NCI-H82 treated with DMSO at 0.1 percent for 48 hours (cell line): ENCODE measurements at regions not wholly inside any gene's neighbourhood (a gene's known extent, or its start where the extent isn't known, plus 50 kb on each side); places are given as distances from the start of the nearest gene placed in this dataset.
"Not testable (repeated sequence)": the region's sequence is repeated elsewhere in the genome, so short reads cannot be mapped to it uniquely, and the experiment has no call there.

Source experiments
- DNase-seq: peaks from one replicate; lab custom pipeline; 2025; ENCODE audit not compliant: unreplicated experiment; lab: John Stamatoyannopoulos, UW

DNA sequence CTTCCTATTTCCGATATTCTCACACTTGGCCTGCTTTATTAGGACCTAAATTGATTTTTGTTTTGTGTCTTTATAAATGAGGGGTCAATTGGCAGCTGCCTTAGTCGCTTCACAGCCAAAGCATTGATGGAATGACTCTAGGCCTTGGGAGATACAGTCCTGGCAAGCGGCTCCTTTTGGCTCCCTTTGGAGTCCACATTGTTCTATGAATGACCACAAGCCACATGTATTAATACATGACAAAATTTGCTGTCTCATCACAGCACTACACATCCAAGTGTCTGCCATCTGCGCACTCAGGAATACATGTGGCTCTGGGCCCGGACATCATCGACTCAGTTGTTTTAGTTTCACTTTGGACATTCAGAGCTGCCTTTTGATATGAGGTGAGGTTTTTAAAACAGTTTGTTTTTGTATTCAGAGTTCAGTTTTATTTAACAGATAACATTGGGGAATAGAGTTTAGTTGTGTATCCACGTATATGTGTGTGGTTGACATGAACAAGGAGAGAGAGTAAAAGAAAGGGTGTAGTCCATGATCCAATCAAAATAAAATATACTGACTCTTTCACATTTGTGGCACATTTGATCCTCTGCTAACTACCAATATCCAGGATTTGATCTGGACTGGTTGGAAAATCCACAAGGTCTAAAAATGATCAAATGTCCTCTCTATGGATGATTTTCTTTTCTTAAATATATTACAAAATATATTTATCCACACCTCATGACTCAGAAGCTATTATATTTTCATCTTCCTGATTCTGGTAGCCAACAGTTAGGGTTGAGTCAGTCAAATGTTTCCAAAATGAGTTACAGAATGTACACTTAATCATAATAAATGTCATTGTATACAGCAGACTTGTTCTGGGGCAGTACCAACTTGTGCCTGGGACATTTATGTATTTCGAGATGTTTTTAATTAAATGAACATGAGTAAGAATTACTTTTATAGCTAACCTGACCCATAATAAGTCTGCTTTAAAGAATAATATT, 114.0 kb upstream of the MTAP start:
- DNase-seq, result no peak

GRCh38 chr9:21689854-21690253, 112.6 kb upstream of the MTAP start:
- no peak for DNase-seq

- no peak for DNase-seq
Observed at GRCh38 chr9:21690561-21690960, 111.9 kb upstream of the MTAP start.

DNA sequence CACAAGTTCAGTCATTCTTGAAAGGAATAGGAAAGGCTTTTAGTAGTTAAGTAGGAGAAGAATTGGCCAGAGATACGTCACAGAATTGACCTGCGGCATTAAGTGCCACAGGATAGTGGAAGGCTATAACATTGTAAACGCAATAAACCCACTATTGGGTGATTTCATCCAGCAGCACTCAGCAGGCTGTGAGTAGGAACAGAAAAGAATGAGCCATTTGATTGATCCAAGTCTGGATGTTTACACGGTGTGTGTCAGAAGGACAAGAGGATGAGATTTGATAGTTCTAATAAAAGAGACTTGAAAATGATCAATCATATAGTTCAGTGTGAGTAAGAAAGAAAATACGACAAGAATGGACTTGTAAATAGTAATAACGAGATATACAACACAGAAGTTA, 110.0 kb upstream of the MTAP start:
- DNase-seq, result no peak

- DNase-seq, result no peak
Observed at GRCh38 chr9:21694424-21694823, 108.0 kb upstream of the MTAP start.

- no peak for DNase-seq
Observed at GRCh38 chr9:21695443-21695842, 107.0 kb upstream of the MTAP start.

GRCh38 chr9:21695874-21696341, 106.5 kb upstream of the MTAP start:
- no peak for DNase-seq

- DNase-seq, result no peak
Observed at GRCh38 chr9:21696411-21696871, 106.0 kb upstream of the MTAP start.

GRCh38 chr9:21708260-21708711, 94.2 kb upstream of the MTAP start:
- peak; percentile 2 for DNase-seq

GRCh38 chr9:21708856-21709255, 93.6 kb upstream of the MTAP start:
- no peak for DNase-seq

DNA sequence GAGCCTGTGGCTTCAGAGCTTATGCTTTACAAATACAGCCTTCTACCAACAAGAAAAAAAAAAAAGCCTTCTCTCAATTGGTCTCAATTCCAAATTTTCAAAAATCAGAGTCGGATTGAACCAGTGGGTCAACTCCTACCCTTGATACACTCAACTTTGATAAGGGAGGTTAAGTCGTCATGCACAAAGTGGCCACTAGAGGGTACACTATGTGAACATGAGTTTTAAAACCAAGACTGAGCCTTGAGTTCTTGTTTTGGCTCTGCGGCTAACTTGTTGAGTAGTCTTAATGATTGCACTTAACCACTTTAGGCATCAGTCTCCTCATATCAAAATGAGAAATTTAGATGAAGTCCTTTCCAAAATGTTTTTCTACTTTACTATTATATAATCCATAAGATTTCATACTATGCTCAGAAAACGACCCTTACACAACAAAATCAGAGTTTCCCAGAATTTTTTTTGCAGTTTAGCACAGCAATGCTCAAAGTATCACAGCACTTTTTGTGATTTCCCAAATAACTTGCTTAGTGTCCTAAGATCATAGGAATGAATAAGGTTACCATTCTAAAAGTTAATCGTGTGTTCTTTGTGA, 92.9 kb upstream of the MTAP start:
- peak; percentile 1 for DNase-seq

- DNase-seq, result no peak
Observed at GRCh38 chr9:21710548-21711191, 91.8 kb upstream of the MTAP start.

GRCh38 chr9:21711504-21711903, 90.9 kb upstream of the MTAP start:
- DNase-seq, result peak; percentile 2

DNA sequence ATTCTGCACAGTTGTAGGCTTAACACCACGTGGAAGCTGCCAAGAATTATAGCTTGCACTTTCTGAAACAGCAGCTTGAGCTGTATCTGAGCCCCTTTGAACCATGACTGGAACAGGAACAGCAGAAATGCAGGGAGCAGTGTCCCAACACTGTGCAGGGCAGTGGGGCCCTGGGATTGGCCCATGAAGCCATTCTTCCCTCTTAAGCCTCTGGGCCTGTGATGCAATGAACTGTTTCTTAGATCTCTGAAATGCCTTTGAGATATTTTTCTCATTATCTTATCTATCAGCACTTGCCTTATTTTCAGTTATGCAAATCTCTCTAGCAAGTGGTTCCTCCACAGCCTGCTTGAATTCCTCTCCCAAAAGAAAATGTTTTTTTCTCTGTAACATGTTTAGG, 87.0 kb upstream of the MTAP start:
- DNase-seq, result no peak

- no peak for DNase-seq
Observed at GRCh38 chr9:21720758-21721157, 81.7 kb upstream of the MTAP start.

- not testable (repeated sequence) for DNase-seq
Observed at GRCh38 chr9:21727411-21727810, 75.0 kb upstream of the MTAP start.

- no peak for DNase-seq
Observed at GRCh38 chr9:21728781-21729180, 73.7 kb upstream of the MTAP start.

GRCh38 chr9:21729648-21730047, 72.8 kb upstream of the MTAP start:
- no peak for DNase-seq

DNA sequence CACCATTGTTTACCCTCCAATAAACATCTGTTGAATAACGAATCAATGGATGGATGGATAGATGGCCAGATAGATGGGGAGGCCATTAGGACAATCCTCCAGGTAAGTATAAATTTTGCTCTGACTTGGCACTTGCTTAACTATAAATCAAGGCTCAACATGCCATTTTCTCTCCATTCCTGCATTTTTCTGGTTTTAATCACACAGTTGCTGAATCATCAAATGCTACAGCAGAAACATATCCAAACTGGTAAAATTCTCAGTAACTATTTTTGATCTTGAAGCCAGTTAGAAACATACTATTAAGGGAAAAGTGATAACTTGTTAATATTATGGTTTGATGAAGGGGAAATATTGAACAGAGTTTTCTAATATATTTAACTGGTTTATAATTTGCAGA, 71.5 kb upstream of the MTAP start:
- no peak for DNase-seq

DNA sequence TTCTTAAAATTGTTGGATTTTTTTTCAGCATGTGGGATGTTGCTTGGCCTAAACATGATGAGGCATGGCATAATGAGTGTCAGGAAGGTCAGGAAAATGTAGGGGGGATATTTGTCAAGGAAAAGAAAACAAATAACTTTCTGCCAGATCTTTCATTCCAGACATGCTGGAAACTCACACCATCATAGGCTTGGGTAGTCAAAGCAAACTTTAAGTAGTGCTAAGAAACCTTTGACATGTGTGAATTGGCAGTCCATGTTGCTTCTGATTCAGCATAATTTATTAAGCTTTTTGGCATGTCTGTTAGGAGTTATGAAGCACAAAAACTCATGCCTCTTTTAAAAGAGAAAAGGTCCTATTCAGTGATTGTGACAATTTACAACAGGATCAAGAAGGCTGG, 61.3 kb upstream of the MTAP start:
- DNase-seq, result no peak

DNA sequence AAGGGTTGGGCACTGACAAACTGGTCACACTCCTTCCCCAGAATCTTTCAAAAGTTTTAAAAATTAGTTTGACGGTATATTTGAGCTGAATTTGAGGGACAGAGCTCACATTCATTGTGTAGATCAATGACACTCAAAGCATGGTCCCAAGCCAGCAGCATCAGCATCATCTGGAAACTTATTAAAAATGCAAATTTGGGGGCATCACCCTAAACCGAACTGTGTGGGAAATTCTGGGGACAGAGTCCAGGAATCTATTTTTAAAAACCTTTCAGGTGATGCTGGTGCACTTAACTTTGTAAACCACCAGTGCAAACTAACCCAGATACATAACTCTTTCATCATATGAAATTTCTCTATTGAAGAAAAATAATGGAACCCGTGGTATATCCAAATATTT, 58.1 kb upstream of the MTAP start:
- DNase-seq, result no peak

DNA sequence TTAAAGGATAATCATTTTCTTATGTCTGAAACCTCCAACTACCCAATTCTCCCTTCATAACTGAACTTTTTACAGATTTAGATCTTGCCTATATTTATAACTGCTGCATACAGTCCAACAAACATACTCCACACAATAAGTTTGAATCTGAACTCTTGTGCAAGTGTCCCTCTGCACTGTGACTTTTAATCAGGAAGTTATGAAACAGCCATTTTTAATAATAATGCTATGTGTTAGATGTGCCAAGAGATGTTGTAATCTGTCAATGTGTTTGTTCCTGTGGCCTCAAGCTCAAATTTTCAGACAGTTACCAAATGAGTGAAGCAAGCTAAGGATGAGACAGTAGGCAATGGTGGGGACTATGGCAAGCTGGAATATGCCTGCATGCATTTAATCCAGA, 57.6 kb upstream of the MTAP start:
- DNase-seq, result no peak
